HepG2 (cell line): ENCODE measurements at regions not wholly inside any gene's neighbourhood (a gene's known extent, or its start where the extent isn't known, plus 50 kb on each side); places are given as distances from the start of the nearest gene placed in this dataset.

ENCODE experiments used
- ATAC-seq: fragments of 200-7000 bp; cut with Tn5 transposase; 3 replicates; pipeline ENCODE4 v1.9.1; 2020; ENCODE audit warnings: mild to moderate bottlenecking, moderate library complexity
- BruUV-seq: library from RNA; stranded (reverse); fragments of 400-500 nt; replicated peaks from 2 replicates; lab custom pipeline; 2021; lab: Mats Ljungman, UMichigan
- CTCF ChIA-PET: fragments of 300-600 bp; formaldehyde crosslinking; extraction: SDS; loops from one replicate; lab custom pipeline; 2021; ENCODE audit warnings: low total read pairs, inconsistent platforms, low intra/inter-chr PET ratio; lab: Yijun Ruan, JAX
- POLR2A ChIA-PET: fragments of 350-600 bp; sonication (Branson Sonifier 250); formaldehyde crosslinking; loops from one replicate; lab custom pipeline; 2020; ENCODE audit warnings: antibody characterized with exemption, inconsistent platforms; lab: Yijun Ruan, JAX
- DNase-seq: peaks from one replicate; pipeline ENCODE4 v3.0.0-alpha.2; 2015; ENCODE audit warnings: low spot score
- FAIRE-seq: peaks from 3 replicates; lab custom pipeline; 2011; peaks lifted over from hg19 to GRCh38; lab: Jason Lieb, UNC
- H2AFZ ChIP-seq: one replicate; pipeline ENCODE4 v1.6.1; 2011; ENCODE audit warnings: low read length, inconsistent platforms
- H3K27ac ChIP-seq: fragments of 300-600 bp; 3 replicates; pipeline ENCODE4 v1.8.0; 2011; ENCODE audit warnings: mixed run types, mild to moderate bottlenecking, mixed read lengths, low read length, inconsistent platforms; ENCODE audit not compliant: insufficient read depth; ENCODE audit errors: extremely low read length
- H3K27me3 ChIP-seq, 2 experiments: fragments of 200-600 bp in 1 of 2; 2 replicates in 1 of 2; 3 replicates in 1 of 2; pipeline versions ENCODE4 v1.6.0 to v1.8.0; 2011; ENCODE audit warnings: low read length in 2 of 2, mild to moderate bottlenecking in 2 of 2, moderate library complexity in 2 of 2, inconsistent platforms in 1 of 2; ENCODE audit not compliant: insufficient read depth in 2 of 2, control insufficient read depth in 1 of 2
- H3K36me3 ChIP-seq, 2 experiments: fragments of 200-600 bp in 1 of 2; replicated peaks in 1 of 2; 2 replicates in 1 of 2; 3 replicates in 1 of 2; pipeline versions ENCODE4 v1.5.1 to v1.8.0; 2011; ENCODE audit warnings: low read length in 2 of 2, inconsistent platforms in 1 of 2; ENCODE audit not compliant: insufficient read depth in 2 of 2, control insufficient read depth in 1 of 2
- H3K4me1 ChIP-seq: 2 replicates; pipeline ENCODE4 v1.5.1; 2012; ENCODE audit warnings: low read length, inconsistent platforms; ENCODE audit not compliant: insufficient read depth
- H3K4me2 ChIP-seq: 2 replicates; pipeline ENCODE4 v1.6.0; 2011; ENCODE audit warnings: low read depth, low read length, inconsistent platforms
- H3K4me3 ChIP-seq, 3 experiments: fragments of 200-600 bp in 1 of 3; sonication (generic), shearing (Covaris generic) in 1 of 3; replicated peaks in 1 of 3; 2 replicates each; pipeline ENCODE4 v1.5.1; 2011 to 2016; ENCODE audit warnings: low read length in 3 of 3, inconsistent platforms in 2 of 3, low read depth in 2 of 3, mild to moderate bottlenecking in 2 of 3, control low read depth in 1 of 3, mixed read lengths in 1 of 3; ENCODE audit not compliant: insufficient read depth in 1 of 3
- H3K79me2 ChIP-seq: one replicate; pipeline ENCODE4 v1.6.1; 2011; ENCODE audit warnings: low read length, inconsistent platforms; ENCODE audit not compliant: insufficient read depth
- H3K9ac ChIP-seq: 2 replicates; pipeline ENCODE4 v1.6.0; 2011; ENCODE audit warnings: mild to moderate bottlenecking, low read depth, low read length, inconsistent platforms; ENCODE audit not compliant: insufficient read depth
- H3K9me3 ChIP-seq: 2 replicates; pipeline ENCODE4 v1.5.1; 2012; ENCODE audit warnings: mild to moderate bottlenecking, low read length
- H4K20me1 ChIP-seq: 2 replicates; pipeline ENCODE4 v1.6.0; 2011; ENCODE audit warnings: inconsistent platforms, mild to moderate bottlenecking, low read length, moderate library complexity; ENCODE audit not compliant: insufficient read depth
- CBX1 ChIP-seq: IDR thresholded peaks from one replicate; pipeline ENCODE4 v1.6.1; 2016; ENCODE audit warnings: antibody characterized with exemption, low read depth
- GTF2F1 ChIP-seq: fragments of 150-350 bp; IDR thresholded peaks from 2 replicates; pipeline ENCODE4 v1.6.1; 2014; ENCODE audit warnings: low read length
- HNF1B ChIP-seq: sonication (generic); formaldehyde crosslinking; IDR thresholded peaks from 2 replicates; pipeline ENCODE4 v1.5.1; 2020; ENCODE audit warnings: mild to moderate bottlenecking, moderate library complexity, missing genetic modification reagents
- HNRNPL ChIP-seq: fragments of 200-400 bp; formaldehyde crosslinking; IDR thresholded peaks from 2 replicates; pipeline ENCODE4 v1.6.1; 2017; ENCODE audit warnings: mild to moderate bottlenecking, low read depth, low read length
- MEIS2 ChIP-seq: sonication (generic); formaldehyde crosslinking; IDR thresholded peaks from 2 replicates; pipeline ENCODE4 v1.9.0; 2021; ENCODE audit warnings: mild to moderate bottlenecking, missing genetic modification reagents
- PLSCR1 ChIP-seq: sonication (generic); formaldehyde crosslinking; IDR thresholded peaks from 2 replicates; pipeline ENCODE4 v1.5.0; 2020; ENCODE audit warnings: missing genetic modification reagents, mild to moderate bottlenecking, borderline replicate concordance
- SPEN ChIP-seq: sonication (generic); formaldehyde crosslinking; IDR thresholded peaks from 2 replicates; pipeline ENCODE4 v1.5.1; 2020; ENCODE audit warnings: low read depth, mild to moderate bottlenecking, missing genetic modification reagents
- ZC3H13 ChIP-seq: sonication (generic); formaldehyde crosslinking; IDR thresholded peaks from 2 replicates; pipeline ENCODE4 v1.8.1; 2023; ENCODE audit warnings: mild to moderate bottlenecking, missing genetic modification reagents, moderate library complexity
- ZFP41 ChIP-seq: sonication (generic); formaldehyde crosslinking; IDR thresholded peaks from 2 replicates; pipeline ENCODE4 v1.4.0; 2020; ENCODE audit warnings: mild to moderate bottlenecking, missing genetic modification reagents, borderline replicate concordance
- ZNF124 ChIP-seq: sonication (generic); formaldehyde crosslinking; IDR thresholded peaks from 2 replicates; pipeline ENCODE4 v1.4.0; 2020; ENCODE audit warnings: missing genetic modification reagents
- ZNF253 ChIP-seq: sonication (generic); formaldehyde crosslinking; IDR thresholded peaks from 2 replicates; pipeline ENCODE4 v1.8.0; 2022; ENCODE audit warnings: mild to moderate bottlenecking, missing genetic modification reagents, borderline replicate concordance
- in situ Hi-C: cut with HindIII; loops from 2 replicates; pipeline ENCODE4 v1.10.0; 2017; ENCODE audit warnings: low pct_unique_long_range_greater_than_20kb; ENCODE audit not compliant: extremely low pct_ligation_motif_present
- intact Hi-C: fragments of 100-400 bp; cut with micrococcal nuclease; formaldehyde crosslinking; loops from one replicate; pipeline ENCODE4 v1.10.0; 2022; ENCODE audit not compliant: unreplicated experiment
- TF ChIP-seq, protein P1 (sequence below): sonication (generic); formaldehyde crosslinking; IDR thresholded peaks from 2 replicates; pipeline ENCODE4 v1.4.0; 2020; ENCODE audit warnings: missing genetic modification reagents
- TF ChIP-seq, protein P2 (sequence below): sonication (generic); formaldehyde crosslinking; IDR thresholded peaks from 2 replicates; pipeline ENCODE4 v1.5.0; 2020; ENCODE audit warnings: mild to moderate bottlenecking, missing genetic modification reagents, borderline replicate concordance

- BruUV-seq: no TSS peak
- ATAC-seq: no peak
- in situ Hi-C loops: no loop called here
- Histone ChIP-seq H2AFZ (no peak overlapping the region), H4K20me1 (no peaks in the 10 kb centered on the region), H3K4me1 (peaks cover 7% of the 10 kb centered on the region), H3K9me3 (no peaks in the 10 kb centered on the region), H3K27ac (no peak overlapping the region), H3K9ac (no peak overlapping the region), H3K4me2 (no peak overlapping the region), H3K79me2 (no peaks in the 10 kb centered on the region), H3K4me3 (no peak overlapping the region), H3K36me3 (no peaks in the 10 kb centered on the region), H3K27me3 (no peaks in the 10 kb centered on the region)
- TF ChIP-seq SPEN (CRISPR knock-in tag) (no peak), PLSCR1 (CRISPR knock-in tag) (no peak), MEIS2 (CRISPR knock-in tag) (no peak), GTF2F1 (no peak), HNF1B (CRISPR knock-in tag) (no peak), HNRNPL (no peak), ZFP41 (no peak), CBX1 (no peak), ZNF124 (CRISPR knock-in tag) (no peak), ZC3H13 (no peak), ZNF253 (CRISPR knock-in tag) (no peak)
- TF ChIP-seq, protein P1, sequence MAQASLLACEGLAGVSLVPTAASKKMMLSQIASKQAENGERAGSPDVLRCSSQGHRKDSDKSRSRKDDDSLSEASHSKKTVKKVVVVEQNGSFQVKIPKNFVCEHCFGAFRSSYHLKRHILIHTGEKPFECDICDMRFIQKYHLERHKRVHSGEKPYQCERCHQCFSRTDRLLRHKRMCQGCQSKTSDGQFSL: no peak
- TF ChIP-seq, protein P2, sequence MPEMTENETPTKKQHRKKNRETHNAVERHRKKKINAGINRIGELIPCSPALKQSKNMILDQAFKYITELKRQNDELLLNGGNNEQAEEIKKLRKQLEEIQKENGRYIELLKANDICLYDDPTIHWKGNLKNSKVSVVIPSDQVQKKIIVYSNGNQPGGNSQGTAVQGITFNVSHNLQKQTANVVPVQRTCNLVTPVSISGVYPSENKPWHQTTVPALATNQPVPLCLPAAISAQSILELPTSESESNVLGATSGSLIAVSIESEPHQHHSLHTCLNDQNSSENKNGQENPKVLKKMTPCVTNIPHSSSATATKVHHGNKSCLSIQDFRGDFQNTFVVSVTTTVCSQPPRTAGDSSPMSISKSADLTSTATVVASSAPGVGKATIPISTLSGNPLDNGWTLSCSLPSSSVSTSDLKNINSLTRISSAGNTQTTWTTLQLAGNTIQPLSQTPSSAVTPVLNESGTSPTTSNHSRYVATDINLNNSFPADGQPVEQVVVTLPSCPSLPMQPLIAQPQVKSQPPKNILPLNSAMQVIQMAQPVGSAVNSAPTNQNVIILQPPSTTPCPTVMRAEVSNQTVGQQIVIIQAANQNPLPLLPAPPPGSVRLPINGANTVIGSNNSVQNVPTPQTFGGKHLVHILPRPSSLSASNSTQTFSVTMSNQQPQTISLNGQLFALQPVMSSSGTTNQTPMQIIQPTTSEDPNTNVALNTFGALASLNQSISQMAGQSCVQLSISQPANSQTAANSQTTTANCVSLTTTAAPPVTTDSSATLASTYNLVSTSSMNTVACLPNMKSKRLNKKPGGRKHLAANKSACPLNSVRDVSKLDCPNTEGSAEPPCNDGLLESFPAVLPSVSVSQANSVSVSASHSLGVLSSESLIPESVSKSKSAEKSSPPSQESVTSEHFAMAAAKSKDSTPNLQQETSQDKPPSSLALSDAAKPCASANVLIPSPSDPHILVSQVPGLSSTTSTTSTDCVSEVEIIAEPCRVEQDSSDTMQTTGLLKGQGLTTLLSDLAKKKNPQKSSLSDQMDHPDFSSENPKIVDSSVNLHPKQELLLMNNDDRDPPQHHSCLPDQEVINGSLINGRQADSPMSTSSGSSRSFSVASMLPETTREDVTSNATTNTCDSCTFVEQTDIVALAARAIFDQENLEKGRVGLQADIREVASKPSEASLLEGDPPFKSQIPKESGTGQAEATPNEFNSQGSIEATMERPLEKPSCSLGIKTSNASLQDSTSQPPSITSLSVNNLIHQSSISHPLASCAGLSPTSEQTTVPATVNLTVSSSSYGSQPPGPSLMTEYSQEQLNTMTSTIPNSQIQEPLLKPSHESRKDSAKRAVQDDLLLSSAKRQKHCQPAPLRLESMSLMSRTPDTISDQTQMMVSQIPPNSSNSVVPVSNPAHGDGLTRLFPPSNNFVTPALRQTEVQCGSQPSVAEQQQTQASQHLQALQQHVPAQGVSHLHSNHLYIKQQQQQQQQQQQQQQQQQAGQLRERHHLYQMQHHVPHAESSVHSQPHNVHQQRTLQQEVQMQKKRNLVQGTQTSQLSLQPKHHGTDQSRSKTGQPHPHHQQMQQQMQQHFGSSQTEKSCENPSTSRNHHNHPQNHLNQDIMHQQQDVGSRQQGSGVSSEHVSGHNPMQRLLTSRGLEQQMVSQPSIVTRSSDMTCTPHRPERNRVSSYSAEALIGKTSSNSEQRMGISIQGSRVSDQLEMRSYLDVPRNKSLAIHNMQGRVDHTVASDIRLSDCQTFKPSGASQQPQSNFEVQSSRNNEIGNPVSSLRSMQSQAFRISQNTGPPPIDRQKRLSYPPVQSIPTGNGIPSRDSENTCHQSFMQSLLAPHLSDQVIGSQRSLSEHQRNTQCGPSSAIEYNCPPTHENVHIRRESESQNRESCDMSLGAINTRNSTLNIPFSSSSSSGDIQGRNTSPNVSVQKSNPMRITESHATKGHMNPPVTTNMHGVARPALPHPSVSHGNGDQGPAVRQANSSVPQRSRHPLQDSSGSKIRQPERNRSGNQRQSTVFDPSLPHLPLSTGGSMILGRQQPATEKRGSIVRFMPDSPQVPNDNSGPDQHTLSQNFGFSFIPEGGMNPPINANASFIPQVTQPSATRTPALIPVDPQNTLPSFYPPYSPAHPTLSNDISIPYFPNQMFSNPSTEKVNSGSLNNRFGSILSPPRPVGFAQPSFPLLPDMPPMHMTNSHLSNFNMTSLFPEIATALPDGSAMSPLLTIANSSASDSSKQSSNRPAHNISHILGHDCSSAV (CRISPR knock-in tag): no peak
- DNase-seq: no peak
- ChIA-PET POLR2A (no interaction called here), CTCF (no interaction called here)
- FAIRE-seq: no peak
- intact Hi-C loops: no loop called here
Measured at GRCh38 chr6:113529196-113529595, 327.9 kb upstream of the MARCKS start.
